Activated naive CD8-positive, alpha-beta T cell treated with anti-CD3 and anti-CD28 coated beads, Interleukin-2, amount 50 U/mL, for 16 hours (primary cell): ENCODE measurements at regions not wholly inside any gene's neighbourhood (a gene's known extent, or its start where the extent isn't known, plus 50 kb on each side); places are given as distances from the start of the nearest gene placed in this dataset.
"Not testable (repeated sequence)": the region's sequence is repeated elsewhere in the genome, so short reads cannot be mapped to it uniquely, and the experiment has no call there.

Experiments
- DNase-seq: peaks from one replicate; pipeline ENCODE4 v3.0.0-alpha.2; 2020; ENCODE audit warnings: low read depth, low spot score

DNA sequence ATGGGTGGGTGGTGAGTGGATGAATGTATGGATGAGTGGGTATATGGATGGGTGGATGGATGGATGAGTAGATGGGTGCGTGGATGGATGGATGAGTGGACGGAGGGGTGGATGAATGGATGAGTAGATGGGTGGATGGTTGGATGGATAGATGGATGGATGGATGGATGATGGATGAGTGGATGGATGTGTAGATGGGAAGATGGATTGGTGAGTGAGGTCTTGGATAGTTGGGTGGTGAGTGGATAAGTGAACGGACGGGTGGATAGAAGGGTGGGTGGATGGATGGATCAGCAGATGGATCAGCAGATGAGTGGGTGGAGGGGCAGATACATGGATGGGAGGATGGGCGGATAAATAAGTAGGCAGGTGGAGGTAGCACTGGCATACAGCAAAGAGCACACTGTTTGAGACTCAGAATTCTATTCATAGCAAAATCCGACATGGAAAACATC is 163.5 kb downstream of the C9orf50 start:
- no peak for DNase-seq

DNA sequence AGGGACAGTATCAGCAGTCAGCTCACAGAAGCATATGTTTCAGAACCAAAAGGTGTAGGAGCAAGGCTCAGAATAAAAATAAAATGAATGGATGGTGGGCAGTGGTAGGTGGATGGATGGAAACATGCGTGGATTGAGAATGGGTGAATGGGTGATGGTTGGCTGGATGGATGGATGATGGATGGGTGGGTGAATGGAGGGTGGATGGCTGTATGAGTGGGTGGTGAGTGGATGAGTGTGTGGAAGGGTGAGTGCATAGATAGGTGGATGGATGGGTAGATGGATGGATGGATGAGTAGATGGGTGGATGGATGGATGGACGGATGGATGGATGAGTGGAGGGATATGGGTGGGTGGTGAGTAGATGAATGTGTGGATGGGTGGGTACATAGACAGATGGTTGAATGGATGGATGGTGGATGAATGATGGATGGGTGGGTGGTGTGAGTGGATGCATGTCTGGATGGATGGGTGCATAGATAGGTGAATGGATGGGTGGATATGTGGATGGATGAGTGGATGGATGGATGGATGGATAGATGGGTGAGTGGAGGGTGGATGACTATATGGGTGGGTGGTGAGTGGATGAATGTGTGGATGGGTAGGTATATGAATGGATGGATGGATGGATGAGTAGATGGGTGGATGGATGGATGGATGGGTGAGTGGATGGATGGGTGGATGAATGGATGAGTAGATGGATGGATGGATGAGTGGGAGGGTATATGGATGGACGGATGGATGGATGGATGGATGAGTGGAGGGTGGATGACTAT is 164.2 kb downstream of the C9orf50 start:
- no peak for DNase-seq

DNA sequence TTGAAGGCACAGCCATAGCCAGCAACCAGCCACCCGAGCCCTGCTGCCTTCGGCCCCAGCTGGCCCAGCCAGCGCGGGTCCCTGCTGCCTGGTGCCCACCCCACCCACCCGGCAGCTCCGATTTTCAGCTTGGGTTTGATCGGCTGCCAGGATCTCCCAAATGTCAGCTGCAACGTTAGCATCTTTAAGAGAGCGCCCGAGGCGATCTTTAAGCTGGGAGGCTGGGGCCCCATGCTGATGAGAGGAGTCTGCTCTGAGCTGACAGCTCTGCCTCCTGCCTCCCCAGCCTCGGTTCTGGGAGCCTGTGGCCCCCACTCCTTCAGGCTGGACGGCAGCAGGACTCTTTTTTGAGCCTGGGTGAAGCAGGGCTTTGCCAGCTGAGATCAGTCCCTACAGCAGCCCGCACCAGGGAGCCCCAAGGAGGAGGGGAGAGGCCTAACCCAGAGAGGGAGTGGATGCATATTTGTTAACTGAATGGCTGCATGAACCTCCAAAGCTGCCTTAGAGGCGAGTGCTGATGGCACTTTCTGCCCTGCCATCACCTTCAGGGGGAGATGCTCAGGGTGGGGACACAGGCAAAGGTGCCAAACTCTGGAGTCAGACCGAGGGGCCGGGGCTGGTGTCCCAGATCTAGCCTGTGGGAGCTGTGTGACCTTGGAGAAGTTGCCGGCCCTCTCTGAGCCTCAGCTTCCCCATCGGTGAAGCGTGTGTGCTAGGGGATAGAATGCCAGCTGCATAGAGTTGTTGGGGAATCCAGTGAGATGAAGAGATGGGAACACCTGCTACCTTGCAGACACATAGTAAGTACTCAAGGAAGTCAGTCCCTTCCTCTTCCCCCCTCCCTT is 165.5 kb downstream of the C9orf50 start:
- DNase-seq: no peak

DNA sequence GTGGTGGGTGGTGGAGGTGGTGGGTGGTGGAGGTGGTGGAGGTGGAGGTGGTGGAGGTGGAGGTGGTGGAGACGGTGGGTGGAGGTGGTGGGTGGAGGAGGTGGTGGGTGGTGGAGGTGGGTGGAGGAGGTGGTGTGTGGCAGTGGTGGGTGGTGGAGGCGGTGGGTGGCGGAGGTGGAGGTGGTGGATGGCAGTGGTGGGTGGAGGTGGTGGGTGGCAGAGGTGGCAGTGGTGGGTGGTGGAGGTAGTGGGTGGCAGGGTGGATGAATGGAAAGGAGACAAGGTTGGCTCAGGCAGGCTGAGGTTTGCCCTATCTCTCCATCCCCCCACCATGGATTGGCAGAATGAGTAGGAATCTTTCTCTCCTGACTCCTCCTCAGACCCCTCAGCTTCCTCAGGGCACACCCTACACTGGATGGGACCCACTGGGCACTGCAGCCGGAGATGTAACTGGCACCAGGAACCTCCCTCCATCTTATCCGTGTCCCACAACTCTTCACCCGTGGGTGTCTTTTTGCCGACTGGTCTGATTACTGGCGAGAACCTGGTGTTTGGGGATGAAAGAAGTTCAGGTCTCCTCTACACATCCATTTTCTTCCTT is 166.3 kb downstream of the C9orf50 start:
- DNase-seq: no peak

DNA sequence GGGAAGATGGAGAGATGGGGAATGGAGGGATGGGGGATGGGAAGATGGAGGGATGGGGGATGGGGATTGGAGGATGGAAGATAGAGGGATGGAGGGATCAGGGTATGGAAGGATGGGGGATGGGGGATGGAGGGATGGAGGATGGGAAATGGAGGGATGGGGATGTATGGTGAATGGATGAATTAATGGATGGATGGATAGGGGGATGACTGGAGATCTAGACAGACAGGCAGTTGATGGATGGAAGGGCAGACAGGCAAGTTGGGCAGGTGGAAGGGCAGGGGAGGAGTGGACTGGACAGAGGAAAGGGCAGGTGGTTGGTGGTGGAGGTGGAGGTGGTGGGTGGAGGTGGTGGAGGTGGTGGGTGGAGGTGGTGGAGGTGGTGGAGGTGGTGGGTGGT is 167.2 kb downstream of the C9orf50 start:
- DNase-seq: no peak

DNA sequence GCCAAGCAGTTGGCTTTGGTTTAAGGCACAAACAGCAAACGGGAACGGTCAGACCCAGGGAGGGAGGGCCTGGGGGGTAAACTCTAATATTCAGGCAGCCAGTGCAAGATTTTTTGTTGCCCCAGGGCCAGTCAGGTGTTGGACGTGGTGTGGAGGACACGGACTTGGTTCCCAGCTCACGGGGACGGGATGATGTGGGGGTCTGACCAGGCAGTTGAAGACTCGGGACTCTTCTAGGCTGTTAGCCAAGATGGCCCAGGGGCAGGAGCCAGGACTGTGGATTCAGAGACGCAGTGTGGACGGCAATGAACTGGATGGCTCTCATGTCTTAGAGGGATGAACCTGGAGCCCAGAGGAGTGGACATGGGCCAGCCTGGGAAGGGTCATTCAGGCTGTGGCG is 169.2 kb downstream of the C9orf50 start:
- DNase-seq: no peak

DNA sequence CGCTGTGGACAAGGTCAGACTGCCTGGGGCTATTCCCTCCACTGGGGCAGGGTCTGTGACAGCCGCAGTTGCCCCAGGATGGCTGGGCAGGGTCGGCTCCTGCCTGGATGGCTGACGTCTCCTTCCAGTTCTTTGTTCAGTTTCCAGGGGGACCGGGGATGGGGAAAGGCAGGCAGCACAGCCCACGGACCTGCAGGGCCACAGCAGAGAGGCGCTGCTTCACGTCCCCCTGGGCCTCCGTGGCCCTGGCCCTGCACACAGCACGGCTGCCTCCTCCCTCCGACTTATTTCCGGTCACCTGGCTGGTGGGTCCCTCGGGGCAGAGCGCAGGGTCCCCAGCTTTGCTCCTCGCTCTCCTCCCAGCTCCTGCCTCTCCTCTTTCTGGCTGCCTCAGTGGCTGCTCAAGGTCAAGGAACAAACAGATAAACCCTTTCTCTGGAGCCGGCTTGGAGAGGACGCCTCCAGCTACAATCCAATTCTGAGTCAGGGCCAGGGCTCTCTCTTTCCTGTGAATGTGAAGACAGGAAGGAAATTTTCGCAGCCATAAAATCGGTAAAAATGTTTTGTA is 169.7 kb downstream of the C9orf50 start:
- no peak for DNase-seq

DNA sequence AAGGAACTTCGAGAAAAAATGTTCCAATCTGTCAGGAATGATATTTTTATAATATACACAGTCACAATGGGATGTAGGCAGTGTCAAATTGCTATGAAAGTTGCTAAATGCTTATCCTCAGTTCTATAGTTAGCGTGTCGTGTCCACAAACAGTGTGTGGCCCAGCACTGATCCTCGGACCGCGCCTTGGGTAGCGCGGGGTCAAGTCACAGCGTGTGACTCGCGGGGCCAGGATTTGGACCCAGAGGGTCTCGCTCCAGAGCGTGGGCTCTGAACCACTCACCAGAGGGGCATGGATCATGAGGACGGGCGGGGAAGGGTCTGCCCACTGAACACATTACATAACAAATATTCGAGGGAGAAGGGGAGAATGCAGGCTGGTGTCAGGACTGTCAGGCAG is 171.8 kb downstream of the C9orf50 start:
- DNase-seq: no peak

DNA sequence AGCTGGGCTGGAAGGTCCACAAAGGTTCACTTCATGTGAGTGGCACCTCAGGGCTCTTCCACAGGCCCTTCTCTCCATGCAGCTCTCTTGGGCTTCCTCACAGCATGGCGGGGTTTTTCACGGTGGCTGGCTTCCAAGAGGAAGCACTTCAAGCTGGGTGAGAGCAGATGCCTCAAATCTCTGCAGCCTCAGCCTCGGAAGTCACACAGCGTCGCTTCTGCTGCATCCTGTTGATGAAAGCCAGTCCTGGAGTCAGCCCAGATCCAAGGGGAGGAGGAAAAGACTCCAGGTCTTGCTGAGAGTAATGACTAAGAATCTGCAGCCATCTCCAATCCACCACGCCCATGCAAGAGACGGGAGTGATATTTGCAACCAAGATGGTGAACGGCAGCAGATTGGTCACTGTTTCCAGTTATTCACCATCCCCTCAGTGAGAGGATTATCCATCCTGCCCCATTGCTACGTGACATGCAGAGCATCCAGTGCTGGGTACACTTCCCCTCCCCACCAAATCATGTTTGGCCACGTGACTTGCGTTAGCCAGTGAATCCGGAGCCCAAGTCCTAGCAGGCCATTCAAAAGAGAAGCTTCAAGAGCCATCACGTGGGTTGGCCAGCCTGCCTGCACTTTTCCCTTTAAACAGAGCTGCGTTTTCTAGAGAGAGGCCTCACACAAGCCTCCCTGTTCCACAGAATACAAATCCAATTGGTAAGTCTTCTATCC is 173.9 kb downstream of the C9orf50 start:
- no peak for DNase-seq

DNA sequence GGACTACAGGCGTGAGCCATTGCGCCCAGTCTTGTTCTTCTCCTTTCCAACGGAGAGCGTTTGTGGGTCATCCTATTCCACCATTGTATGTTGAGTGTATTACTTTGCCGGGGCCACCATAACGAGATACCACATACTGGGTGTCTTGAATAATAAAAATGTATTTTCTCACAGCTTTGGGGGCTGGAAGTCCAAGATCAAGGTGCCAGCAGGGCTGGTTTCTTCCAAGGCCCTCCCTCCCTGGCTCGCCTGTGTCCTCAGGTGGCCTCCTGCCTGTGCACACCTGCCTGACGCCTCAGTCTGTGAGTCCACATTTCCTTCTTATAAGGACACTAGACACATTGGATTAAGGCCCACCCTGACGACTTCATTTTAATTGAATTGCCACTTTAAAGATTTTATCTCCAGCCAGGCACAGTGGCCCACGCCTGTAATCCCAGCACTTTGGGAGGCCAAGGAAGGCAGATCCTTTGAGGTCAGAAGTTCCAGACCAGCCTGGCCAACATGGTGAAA is 175.1 kb downstream of the C9orf50 start:
- no peak for DNase-seq

DNA sequence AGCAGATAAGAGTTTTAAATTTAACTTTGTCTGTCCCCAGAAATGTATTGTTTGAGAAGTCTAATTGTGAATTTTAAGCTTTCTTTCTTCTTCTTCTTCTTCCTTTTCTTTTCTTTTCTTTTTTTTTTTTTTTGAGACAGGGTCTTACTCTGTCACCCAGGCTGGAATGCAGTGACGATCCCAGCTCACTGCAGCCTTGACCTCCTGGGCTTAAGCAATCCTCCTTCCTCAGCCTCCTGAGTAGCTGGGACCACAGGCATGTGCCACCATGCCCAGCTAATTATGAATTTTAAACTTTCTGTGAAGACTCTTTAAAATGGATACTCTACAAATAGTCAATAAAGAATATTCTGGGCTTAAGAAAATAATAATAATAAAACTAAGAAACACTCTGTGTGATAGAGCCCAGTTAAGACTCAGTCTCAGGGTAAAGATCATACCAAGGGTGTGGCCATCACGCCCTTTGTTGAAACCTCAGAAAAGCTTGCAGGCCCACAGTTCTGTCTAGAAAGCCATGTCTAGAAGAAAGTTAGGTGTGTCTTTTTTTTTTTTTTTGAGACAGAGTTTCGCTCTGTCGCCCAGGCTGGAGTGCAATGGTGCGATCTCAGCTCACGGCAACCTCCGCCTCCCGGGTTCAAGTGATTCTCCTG is 177.3 kb downstream of the C9orf50 start:
- DNase-seq: not testable (repeated sequence)

DNA sequence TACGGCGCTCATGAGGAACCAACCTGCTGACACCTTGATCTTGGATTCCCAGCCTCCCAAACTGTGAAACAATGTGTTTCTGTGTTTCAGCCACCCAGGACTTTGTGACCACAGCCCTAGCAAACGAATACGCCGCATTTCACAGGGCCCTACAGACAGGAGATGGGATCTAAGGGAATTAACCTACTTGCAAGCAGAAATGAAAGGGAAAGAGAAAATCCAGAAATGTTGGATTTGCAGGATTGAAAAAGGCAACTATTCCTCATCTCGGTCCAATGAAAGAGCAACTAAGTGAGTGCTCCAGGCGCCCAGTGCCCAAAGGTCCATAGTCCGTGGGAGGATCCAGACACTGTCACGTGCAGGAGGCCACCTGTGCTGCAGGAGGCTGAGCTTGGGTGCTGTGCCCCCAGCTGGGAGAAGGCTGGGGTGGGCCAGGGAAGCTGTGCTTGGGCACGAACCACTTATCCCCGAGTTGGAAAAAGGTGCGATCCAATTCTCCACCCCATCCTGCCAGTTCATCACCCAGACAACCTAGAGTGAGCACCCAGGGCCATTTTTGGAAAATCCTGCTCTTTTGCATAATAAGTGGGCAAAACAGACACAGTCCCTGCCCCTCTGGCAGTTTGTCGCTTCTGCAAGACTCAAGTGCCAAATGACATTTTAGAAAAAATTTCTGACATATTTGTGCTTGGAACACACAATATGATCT is 177.9 kb downstream of the C9orf50 start:
- DNase-seq: no peak

DNA sequence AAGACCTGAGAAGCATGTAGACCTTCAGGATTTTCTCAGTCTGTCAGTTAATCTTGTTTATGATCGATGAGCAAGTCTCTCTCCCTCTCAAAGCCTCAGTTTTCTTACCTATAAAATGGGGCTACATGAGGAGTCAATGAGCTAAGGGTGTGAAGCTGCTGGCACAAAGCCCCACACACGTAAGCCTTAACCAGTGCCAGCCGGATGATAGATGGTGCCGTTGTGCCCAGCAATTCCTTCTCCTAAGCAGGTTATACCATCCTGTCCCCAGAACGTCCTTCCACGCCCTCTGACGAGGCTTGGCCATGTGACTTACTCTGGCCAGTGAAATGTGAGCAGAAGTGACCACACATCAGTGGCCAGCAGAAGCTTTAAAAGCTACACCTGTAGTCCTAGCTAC is 179.0 kb downstream of the C9orf50 start:
- no peak for DNase-seq

DNA sequence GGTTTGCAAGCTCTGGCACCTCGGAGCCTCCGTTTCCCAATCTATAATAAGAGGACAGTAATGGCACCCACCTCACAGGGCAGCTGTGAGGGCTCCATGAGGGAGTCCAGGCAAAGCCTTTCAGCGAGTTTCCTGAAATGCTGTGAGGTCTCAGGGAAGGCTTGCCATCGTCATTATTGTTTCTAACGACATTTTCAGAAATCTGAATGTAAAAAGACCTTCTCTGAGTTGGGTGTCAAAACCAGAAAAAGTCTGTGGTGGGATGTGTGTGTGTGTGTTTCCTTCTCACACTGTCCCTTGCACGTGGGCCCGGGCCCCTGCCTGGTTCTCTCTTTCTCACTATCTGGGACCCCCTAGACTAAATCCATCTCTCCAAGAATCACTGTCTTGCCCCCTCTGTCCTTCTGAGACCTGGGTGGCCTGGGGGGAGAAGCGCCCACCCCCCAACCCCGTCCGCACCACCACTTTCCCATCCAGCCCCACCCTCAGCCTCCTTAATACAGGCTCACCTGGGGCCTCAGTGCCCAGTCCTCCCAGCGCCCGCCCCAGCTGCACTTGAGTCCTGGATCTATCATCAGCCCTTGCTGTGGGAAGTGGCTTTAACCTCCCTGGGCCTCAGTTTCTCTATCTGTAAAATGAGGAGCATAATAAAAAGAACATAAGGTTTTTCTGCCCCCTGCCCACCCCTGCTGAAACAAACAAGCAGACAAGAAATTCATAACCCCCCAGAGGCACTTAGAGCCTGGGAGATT is 180.3 kb downstream of the C9orf50 start:
- DNase-seq: no peak

DNA sequence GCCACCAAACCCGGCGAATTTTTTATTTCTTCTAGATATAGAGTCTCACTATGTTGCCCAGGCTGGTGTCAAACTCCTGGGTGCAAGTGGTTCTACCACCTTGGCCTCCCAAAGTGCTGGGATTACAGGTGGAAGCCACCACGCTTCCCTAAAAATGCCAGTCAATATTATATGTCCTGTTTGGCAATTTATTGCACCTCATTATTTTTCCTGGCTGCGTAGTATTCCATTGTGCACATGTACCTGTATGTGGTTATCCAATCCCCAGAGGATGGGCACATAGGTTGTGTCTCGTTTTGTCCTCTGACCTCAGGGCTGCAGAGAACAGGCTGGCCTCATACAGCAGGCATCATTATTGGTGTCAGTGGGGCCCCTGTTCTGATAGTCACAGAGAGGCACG is 181.7 kb downstream of the C9orf50 start:
- DNase-seq: no peak

DNA sequence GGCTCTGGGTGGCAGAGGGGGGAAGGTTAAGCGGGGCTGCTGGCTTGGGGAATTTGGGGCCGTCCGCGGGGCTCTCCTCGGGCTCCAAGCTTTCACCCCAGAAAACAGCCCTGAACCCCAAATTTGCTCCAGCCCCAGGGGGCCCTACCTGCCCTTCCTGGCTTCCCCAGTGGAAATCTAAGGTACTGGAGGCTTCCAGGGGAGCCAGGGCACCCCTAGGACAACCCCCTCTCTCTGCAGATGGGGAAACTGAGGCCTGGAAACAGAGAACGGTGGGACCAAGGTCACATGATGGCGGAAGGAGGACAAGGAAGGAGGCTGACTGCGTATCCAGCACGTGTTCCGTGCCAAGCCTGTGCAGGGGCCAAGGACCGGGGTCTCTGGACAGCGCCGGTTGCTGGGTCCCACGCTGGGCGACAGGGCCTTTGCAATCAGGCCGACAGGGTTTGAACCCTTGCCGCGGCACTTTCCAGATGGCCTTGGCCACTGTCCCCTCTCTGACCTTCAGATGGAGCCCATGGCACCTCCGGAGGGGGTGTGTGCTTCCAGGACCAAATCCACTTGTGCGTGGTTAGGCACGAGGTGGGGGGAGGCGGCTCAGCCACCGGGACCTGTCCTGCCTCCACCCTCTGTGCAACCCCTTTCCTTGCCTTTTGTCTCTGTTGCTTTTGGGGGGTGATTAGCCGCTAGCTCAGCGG is 183.1 kb downstream of the C9orf50 start:
- DNase-seq: no peak

DNA sequence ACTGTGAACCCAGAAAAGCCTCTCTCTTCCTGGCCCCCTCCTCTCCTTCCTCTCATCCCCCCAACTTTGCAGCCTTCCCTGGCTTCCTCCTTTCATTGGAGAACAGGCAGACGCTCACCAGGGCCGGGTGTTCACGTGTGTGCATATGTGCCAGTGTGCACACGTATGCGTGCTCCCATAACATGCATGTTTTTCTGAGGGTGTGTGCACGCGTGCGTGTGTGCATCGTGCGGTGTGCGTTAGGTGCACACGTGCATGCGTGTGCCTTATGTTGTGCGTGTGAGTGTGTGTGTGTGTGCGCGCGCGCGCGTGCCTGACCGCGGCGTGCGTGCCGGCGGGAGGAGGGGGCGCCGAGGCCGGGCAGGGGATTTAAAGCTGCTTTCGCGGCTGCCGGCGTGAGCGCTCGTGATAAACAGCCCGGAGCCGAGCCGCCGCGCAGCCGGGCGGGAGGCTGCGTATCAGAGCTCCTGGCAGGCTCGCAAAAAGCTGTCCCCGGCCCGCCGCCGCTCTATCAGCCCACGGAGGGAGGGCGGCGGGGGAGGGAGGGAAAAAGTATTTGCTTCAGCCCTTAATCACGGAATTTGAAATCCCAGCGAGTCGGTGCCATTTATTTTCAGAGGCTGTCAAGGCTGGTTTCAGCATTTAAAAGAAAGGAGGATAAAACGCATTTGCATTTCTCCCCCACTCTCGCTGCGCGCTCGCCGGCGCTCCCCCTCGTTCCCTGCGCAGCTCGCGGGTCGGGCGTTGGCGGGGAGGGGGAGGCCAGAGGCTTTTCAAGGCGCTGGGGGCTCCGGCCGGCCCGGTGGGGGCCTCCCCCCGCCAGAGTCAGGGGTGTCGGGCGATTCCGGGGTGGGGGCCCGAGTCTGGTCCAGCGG is 183.9 kb downstream of the C9orf50 start:
- DNase-seq: no peak
